HepG2 (cell line): ENCODE measurements at regions not wholly inside any gene's neighbourhood (a gene's known extent, or its start where the extent isn't known, plus 50 kb on each side); places are given as distances from the start of the nearest gene placed in this dataset.

Experiments used
- ATAC-seq: fragments of 200-7000 bp; cut with Tn5 transposase; 3 replicates; pipeline ENCODE4 v1.9.1; 2020; ENCODE audit warnings: mild to moderate bottlenecking, moderate library complexity
- BruUV-seq: library from RNA; stranded (reverse); fragments of 400-500 nt; replicated peaks from 2 replicates; lab custom pipeline; 2021; lab: Mats Ljungman, UMichigan
- CTCF ChIA-PET: fragments of 300-600 bp; formaldehyde crosslinking; extraction: SDS; loops from one replicate; lab custom pipeline; 2021; ENCODE audit warnings: low total read pairs, inconsistent platforms, low intra/inter-chr PET ratio; lab: Yijun Ruan, JAX
- POLR2A ChIA-PET: fragments of 350-600 bp; sonication (Branson Sonifier 250); formaldehyde crosslinking; loops from one replicate; lab custom pipeline; 2020; ENCODE audit warnings: antibody characterized with exemption, inconsistent platforms; lab: Yijun Ruan, JAX
- DNase-seq: peaks from one replicate; pipeline ENCODE4 v3.0.0-alpha.2; 2015; ENCODE audit warnings: low spot score
- FAIRE-seq: peaks from 3 replicates; lab custom pipeline; 2011; peaks lifted over from hg19 to GRCh38; lab: Jason Lieb, UNC
- H2AFZ ChIP-seq: one replicate; pipeline ENCODE4 v1.6.1; 2011; ENCODE audit warnings: low read length, inconsistent platforms
- H3K27ac ChIP-seq: fragments of 300-600 bp; 3 replicates; pipeline ENCODE4 v1.8.0; 2011; ENCODE audit warnings: mixed run types, mild to moderate bottlenecking, mixed read lengths, low read length, inconsistent platforms; ENCODE audit not compliant: insufficient read depth; ENCODE audit errors: extremely low read length
- H3K27me3 ChIP-seq, 2 experiments: fragments of 200-600 bp in 1 of 2; 2 replicates in 1 of 2; 3 replicates in 1 of 2; pipeline versions ENCODE4 v1.6.0 to v1.8.0; 2011; ENCODE audit warnings: low read length in 2 of 2, mild to moderate bottlenecking in 2 of 2, moderate library complexity in 2 of 2, inconsistent platforms in 1 of 2; ENCODE audit not compliant: insufficient read depth in 2 of 2, control insufficient read depth in 1 of 2
- H3K36me3 ChIP-seq, 2 experiments: fragments of 200-600 bp in 1 of 2; replicated peaks in 1 of 2; 2 replicates in 1 of 2; 3 replicates in 1 of 2; pipeline versions ENCODE4 v1.5.1 to v1.8.0; 2011; ENCODE audit warnings: low read length in 2 of 2, inconsistent platforms in 1 of 2; ENCODE audit not compliant: insufficient read depth in 2 of 2, control insufficient read depth in 1 of 2
- H3K4me1 ChIP-seq: 2 replicates; pipeline ENCODE4 v1.5.1; 2012; ENCODE audit warnings: low read length, inconsistent platforms; ENCODE audit not compliant: insufficient read depth
- H3K4me2 ChIP-seq: 2 replicates; pipeline ENCODE4 v1.6.0; 2011; ENCODE audit warnings: low read depth, low read length, inconsistent platforms
- H3K4me3 ChIP-seq, 3 experiments: fragments of 200-600 bp in 1 of 3; sonication (generic), shearing (Covaris generic) in 1 of 3; replicated peaks in 1 of 3; 2 replicates each; pipeline ENCODE4 v1.5.1; 2011 to 2016; ENCODE audit warnings: low read length in 3 of 3, inconsistent platforms in 2 of 3, low read depth in 2 of 3, mild to moderate bottlenecking in 2 of 3, control low read depth in 1 of 3, mixed read lengths in 1 of 3; ENCODE audit not compliant: insufficient read depth in 1 of 3
- H3K79me2 ChIP-seq: one replicate; pipeline ENCODE4 v1.6.1; 2011; ENCODE audit warnings: low read length, inconsistent platforms; ENCODE audit not compliant: insufficient read depth
- H3K9ac ChIP-seq: 2 replicates; pipeline ENCODE4 v1.6.0; 2011; ENCODE audit warnings: mild to moderate bottlenecking, low read depth, low read length, inconsistent platforms; ENCODE audit not compliant: insufficient read depth
- H3K9me3 ChIP-seq: 2 replicates; pipeline ENCODE4 v1.5.1; 2012; ENCODE audit warnings: mild to moderate bottlenecking, low read length
- H4K20me1 ChIP-seq: 2 replicates; pipeline ENCODE4 v1.6.0; 2011; ENCODE audit warnings: inconsistent platforms, mild to moderate bottlenecking, low read length, moderate library complexity; ENCODE audit not compliant: insufficient read depth
- ISL2 ChIP-seq: sonication (generic); formaldehyde crosslinking; IDR thresholded peaks from 2 replicates; pipeline ENCODE4 v1.5.0; 2020; ENCODE audit warnings: missing genetic modification reagents
- MLLT10 ChIP-seq: sonication (generic); formaldehyde crosslinking; IDR thresholded peaks from 2 replicates; pipeline ENCODE4 v1.4.0; 2020; ENCODE audit warnings: missing genetic modification reagents
- PITX1 ChIP-seq: sonication (generic); formaldehyde crosslinking; IDR thresholded peaks from 2 replicates; pipeline ENCODE4 v1.5.1; 2020; ENCODE audit warnings: mild to moderate bottlenecking, missing genetic modification reagents
- POLR2G ChIP-seq: fragments of 200-400 bp; formaldehyde crosslinking; IDR thresholded peaks from 2 replicates; pipeline ENCODE4 v1.6.1; 2018; ENCODE audit warnings: mild to moderate bottlenecking, low read depth, low read length, moderate library complexity
- ZFP36L2 ChIP-seq: sonication (generic); formaldehyde crosslinking; IDR thresholded peaks from 2 replicates; pipeline ENCODE4 v1.4.0; 2020; ENCODE audit warnings: missing genetic modification reagents
- ZNF17 ChIP-seq: sonication (generic); formaldehyde crosslinking; IDR thresholded peaks from 2 replicates; pipeline ENCODE4 v1.5.0; 2020; ENCODE audit warnings: mild to moderate bottlenecking, missing genetic modification reagents
- ZNF772 ChIP-seq: sonication (generic); formaldehyde crosslinking; IDR thresholded peaks from 2 replicates; pipeline ENCODE4 v1.5.0; 2020; ENCODE audit warnings: mild to moderate bottlenecking, missing genetic modification reagents
- ZNF781 ChIP-seq: sonication (generic); formaldehyde crosslinking; IDR thresholded peaks from 2 replicates; pipeline ENCODE4 v1.5.1; 2020; ENCODE audit warnings: borderline replicate concordance, mild to moderate bottlenecking, missing genetic modification reagents; ENCODE audit errors: not compliant biosample characterization
- WGBS: methylation state at CpG from one replicate; pipeline ENCODE4 v1.1.6; 2017; ENCODE audit warnings: low lambda C conversion rate; 5-methylcytosine and 5-hydroxymethylcytosine counted together
- in situ Hi-C: cut with HindIII; loops from 2 replicates; pipeline ENCODE4 v1.10.0; 2017; ENCODE audit warnings: low pct_unique_long_range_greater_than_20kb; ENCODE audit not compliant: extremely low pct_ligation_motif_present
- intact Hi-C: fragments of 100-400 bp; cut with micrococcal nuclease; formaldehyde crosslinking; loops from one replicate; pipeline ENCODE4 v1.10.0; 2022; ENCODE audit not compliant: unreplicated experiment
- TF ChIP-seq, protein P1 (sequence below): sonication (generic); formaldehyde crosslinking; IDR thresholded peaks from 2 replicates; pipeline ENCODE4 v1.8.1; 2023; ENCODE audit warnings: missing genetic modification reagents, inconsistent platforms, borderline replicate concordance
- TF ChIP-seq, protein P2 (sequence below): sonication (generic); formaldehyde crosslinking; IDR thresholded peaks from 2 replicates; pipeline ENCODE4 v1.4.0; 2020; ENCODE audit warnings: missing genetic modification reagents
- TF ChIP-seq, protein P3 (sequence below): IDR thresholded peaks from 2 replicates; pipeline ENCODE4 v1.6.1; 2012; ENCODE audit warnings: inconsistent platforms

DNA sequence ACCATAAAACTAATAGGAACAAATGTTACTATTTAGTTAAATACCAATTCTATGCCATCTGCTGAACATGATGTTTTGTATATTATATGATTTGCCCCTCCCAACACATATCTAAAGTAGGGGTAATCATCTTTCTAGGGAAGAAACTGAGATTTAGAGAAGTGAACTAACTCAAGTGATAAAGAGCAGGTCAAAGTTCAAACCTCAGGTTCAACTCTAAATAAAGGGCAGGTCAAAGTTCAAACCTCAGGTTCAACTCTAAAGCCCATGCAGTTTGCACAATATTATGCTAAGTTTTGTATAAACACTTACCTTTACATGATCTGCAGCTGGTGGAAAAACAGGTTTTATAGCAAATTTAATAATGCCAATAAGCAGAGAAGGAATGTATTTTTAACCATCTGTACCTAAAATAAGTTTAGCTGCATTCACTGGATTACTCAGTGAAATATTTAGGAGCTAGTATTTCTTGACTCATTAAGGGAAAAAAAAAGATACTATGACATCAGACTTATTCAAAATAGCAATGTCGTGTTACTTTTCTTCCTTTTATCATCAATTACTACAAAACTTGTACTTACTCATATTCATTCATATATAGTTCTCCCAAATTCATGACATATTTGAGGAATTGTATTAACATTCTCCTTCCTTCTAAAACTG lies 1194.3 kb upstream of the CELF2 start:
- no peak for ATAC-seq
- intact Hi-C loops = no loop called here
- FAIRE-seq = no peak
- Histone ChIP-seq H3K79me2 (no peaks in the 10 kb centered on the region), H3K36me3 (no peaks in the 10 kb centered on the region), H4K20me1 (no peaks in the 10 kb centered on the region), H3K4me3 (no peak overlapping the region), H3K27ac (no peak overlapping the region), H3K27me3 (no peaks in the 10 kb centered on the region), H3K4me1 (no peaks in the 10 kb centered on the region), H3K4me2 (no peak overlapping the region), H3K9ac (no peak overlapping the region), H2AFZ (no peak overlapping the region), H3K9me3 (peaks cover 77% of the 10 kb centered on the region)
- WGBS = 3% methylated on average over 1 of the region's 1 CpG
- no TSS peak for BruUV-seq
- in situ Hi-C loops = no loop called here
- TF ChIP-seq ISL2 (CRISPR knock-in tag) = no peak
- no peak for TF ChIP-seq MLLT10
- TF ChIP-seq ZFP36L2 (CRISPR knock-in tag) = no peak
- TF ChIP-seq, protein P1, sequence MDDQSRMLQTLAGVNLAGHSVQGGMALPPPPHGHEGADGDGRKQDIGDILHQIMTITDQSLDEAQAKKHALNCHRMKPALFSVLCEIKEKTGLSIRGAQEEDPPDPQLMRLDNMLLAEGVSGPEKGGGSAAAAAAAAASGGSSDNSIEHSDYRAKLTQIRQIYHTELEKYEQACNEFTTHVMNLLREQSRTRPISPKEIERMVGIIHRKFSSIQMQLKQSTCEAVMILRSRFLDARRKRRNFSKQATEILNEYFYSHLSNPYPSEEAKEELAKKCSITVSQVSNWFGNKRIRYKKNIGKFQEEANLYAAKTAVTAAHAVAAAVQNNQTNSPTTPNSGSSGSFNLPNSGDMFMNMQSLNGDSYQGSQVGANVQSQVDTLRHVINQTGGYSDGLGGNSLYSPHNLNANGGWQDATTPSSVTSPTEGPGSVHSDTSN (CRISPR knock-in tag) = no peak
- no peak for TF ChIP-seq PITX1 (CRISPR knock-in tag)
- ChIA-PET CTCF (no interaction called here), POLR2A (no interaction called here)
- DNase-seq = no peak

DNA sequence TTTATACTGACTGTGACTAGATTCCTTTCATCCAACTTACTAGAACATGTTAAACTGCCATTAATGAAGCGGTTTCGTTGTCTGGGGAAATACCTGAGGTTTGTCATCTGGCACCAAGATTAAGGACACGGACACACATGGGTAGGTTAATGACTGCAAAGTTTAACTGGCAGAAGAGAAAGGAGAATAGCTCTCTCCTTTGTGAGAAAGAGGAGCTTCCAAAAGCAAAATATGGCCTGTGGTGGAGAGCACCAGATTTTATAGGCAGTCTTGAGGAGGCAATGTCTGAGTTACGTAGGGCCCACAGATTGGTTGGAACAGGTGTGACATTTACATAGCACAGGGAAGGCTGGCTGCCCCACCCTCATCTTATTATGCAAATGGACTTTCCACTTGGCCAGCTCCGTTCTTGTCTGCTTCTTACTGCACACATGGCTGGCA lies 1193.0 kb upstream of the CELF2 start:
- no peak for DNase-seq
- no peaks in the 10 kb centered on the region for H3K36me3 ChIP-seq
- BruUV-seq = no TSS peak
- no peak overlapping the region for H3K9ac ChIP-seq
- peaks cover 73% of the 10 kb centered on the region for H3K9me3 ChIP-seq
- ChIA-PET POLR2A (no interaction called here), CTCF (no interaction called here)
- H3K79me2 ChIP-seq = no peaks in the 10 kb centered on the region
- no peak overlapping the region for H3K27ac ChIP-seq
- no peak for FAIRE-seq
- H3K4me2 ChIP-seq = no peak overlapping the region
- no peak overlapping the region for H2AFZ ChIP-seq
- no peak for ATAC-seq
- intact Hi-C loops = no loop called here
- 41% methylated on average over 5 of the region's 5 CpGs for WGBS
- no peak overlapping the region for H3K4me3 ChIP-seq
- no peaks in the 10 kb centered on the region for H3K4me1 ChIP-seq
- no peaks in the 10 kb centered on the region for H3K27me3 ChIP-seq
- in situ Hi-C loops = no loop called here
- H4K20me1 ChIP-seq = no peaks in the 10 kb centered on the region
- TF ChIP-seq ZNF772 (CRISPR knock-in tag) (no peak), ZNF17 (no peak), POLR2G (no peak), ZNF781 (CRISPR knock-in tag) (no peak)
- TF ChIP-seq, protein P2, sequence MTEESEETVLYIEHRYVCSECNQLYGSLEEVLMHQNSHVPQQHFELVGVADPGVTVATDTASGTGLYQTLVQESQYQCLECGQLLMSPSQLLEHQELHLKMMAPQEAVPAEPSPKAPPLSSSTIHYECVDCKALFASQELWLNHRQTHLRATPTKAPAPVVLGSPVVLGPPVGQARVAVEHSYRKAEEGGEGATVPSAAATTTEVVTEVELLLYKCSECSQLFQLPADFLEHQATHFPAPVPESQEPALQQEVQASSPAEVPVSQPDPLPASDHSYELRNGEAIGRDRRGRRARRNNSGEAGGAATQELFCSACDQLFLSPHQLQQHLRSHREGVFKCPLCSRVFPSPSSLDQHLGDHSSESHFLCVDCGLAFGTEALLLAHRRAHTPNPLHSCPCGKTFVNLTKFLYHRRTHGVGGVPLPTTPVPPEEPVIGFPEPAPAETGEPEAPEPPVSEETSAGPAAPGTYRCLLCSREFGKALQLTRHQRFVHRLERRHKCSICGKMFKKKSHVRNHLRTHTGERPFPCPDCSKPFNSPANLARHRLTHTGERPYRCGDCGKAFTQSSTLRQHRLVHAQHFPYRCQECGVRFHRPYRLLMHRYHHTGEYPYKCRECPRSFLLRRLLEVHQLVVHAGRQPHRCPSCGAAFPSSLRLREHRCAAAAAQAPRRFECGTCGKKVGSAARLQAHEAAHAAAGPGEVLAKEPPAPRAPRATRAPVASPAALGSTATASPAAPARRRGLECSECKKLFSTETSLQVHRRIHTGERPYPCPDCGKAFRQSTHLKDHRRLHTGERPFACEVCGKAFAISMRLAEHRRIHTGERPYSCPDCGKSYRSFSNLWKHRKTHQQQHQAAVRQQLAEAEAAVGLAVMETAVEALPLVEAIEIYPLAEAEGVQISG (CRISPR knock-in tag) = no peak
- TF ChIP-seq, protein P3, sequence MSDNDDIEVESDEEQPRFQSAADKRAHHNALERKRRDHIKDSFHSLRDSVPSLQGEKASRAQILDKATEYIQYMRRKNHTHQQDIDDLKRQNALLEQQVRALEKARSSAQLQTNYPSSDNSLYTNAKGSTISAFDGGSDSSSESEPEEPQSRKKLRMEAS = no peak
